ENCODE measurements at regions not wholly inside any gene's neighbourhood (a gene's known extent, or its start where the extent isn't known, plus 50 kb on each side); places are given as distances from the start of the nearest gene placed in this dataset.

DNA sequence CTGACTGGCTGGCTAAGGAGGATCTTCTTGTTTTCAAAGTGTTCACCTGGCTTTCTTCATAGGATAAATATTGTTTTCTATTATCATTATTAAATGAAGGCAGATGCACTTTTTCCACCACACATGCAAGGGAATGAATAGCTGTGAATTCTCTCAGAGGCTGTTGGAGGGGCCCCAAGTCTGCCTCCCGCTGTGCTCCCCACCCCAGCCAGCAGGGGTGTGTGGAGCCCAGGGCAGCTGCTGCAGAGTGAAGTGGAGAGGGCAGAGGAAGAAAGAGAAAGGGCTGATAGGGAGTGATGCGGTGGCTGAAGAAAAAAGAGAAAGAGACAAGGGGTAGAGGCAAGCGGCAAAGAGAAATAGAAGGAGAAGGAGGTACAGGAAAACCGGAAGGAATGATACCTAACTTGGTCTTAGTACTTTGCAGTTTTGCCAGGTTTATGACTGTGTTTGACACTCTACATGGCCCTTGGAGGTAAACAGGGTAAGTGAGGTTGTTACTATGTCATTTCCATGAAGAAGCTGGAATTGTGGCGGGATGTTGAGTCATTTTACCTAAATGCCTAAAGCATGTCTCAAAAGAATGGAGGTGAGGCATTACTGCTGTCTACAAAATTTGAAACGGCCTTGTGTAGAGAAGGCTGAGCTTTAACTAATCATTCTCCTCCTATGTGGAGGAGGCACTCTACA, 145.7 kb upstream of the B3GAT1 start:
- TF ChIP-seq, protein P1, sequence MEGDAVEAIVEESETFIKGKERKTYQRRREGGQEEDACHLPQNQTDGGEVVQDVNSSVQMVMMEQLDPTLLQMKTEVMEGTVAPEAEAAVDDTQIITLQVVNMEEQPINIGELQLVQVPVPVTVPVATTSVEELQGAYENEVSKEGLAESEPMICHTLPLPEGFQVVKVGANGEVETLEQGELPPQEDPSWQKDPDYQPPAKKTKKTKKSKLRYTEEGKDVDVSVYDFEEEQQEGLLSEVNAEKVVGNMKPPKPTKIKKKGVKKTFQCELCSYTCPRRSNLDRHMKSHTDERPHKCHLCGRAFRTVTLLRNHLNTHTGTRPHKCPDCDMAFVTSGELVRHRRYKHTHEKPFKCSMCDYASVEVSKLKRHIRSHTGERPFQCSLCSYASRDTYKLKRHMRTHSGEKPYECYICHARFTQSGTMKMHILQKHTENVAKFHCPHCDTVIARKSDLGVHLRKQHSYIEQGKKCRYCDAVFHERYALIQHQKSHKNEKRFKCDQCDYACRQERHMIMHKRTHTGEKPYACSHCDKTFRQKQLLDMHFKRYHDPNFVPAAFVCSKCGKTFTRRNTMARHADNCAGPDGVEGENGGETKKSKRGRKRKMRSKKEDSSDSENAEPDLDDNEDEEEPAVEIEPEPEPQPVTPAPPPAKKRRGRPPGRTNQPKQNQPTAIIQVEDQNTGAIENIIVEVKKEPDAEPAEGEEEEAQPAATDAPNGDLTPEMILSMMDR (IDR thresholded peaks at IDR 0.05) = no peak
- TF ChIP-seq POLR2A (IDR thresholded peaks at IDR 0.05) = no peak

Measured in adrenal gland (tissue), 5 donors.